OCI-LY7 (cell line): ENCODE measurements at regions not wholly inside any gene's neighbourhood (a gene's known extent, or its start where the extent isn't known, plus 50 kb on each side); places are given as distances from the start of the nearest gene placed in this dataset.

ENCODE experiments used
- BruUV-seq: library from RNA; stranded (reverse); fragments of 400-500 nt; replicated peaks from 2 replicates; lab custom pipeline; 2021; lab: Mats Ljungman, UMichigan
- CTCF ChIA-PET: fragments of 300-600 bp; sonication (Branson Sonifier 250); formaldehyde crosslinking; loops from one replicate; lab custom pipeline; 2022; ENCODE audit warnings: antibody characterized with exemption; ENCODE audit not compliant: unreplicated experiment; lab: Charles Lee
- POLR2A ChIA-PET: fragments of 300-600 bp; sonication (Branson Sonifier 250); formaldehyde crosslinking; loops from one replicate; lab custom pipeline; 2022; ENCODE audit warnings: antibody characterized with exemption; lab: Charles Lee
- DNase-seq: peaks from one replicate; pipeline ENCODE4 v3.0.0-alpha.2; 2015; ENCODE audit warnings: low spot score
- H2AFZ ChIP-seq: fragments of 200-600 bp; sonication (generic), shearing (Covaris generic); 2 replicates; pipeline ENCODE4 v1.6.1; 2014; ENCODE audit warnings: mild to moderate bottlenecking, antibody characterized with exemption, low read length, moderate library complexity
- H3K27ac ChIP-seq: fragments of 200-600 bp; sonication (generic); 2 replicates; pipeline ENCODE4 v1.5.1; 2014; ENCODE audit warnings: mixed run types, low read depth, mild to moderate bottlenecking, moderate library complexity, low read length, inconsistent platforms; ENCODE audit not compliant: poor library complexity, severe bottlenecking
- H3K36me3 ChIP-seq: fragments of 200-600 bp; sonication (generic); 2 replicates; pipeline ENCODE4 v1.6.1; 2014; ENCODE audit warnings: mild to moderate bottlenecking, antibody characterized with exemption, low read length, moderate library complexity, mixed read lengths; ENCODE audit not compliant: insufficient read depth
- H3K4me1 ChIP-seq: fragments of 200-600 bp; sonication (generic); 2 replicates; pipeline ENCODE4 v1.5.1; 2014; ENCODE audit warnings: mild to moderate bottlenecking, low read length; ENCODE audit not compliant: insufficient read depth, poor library complexity, severe bottlenecking
- H3K4me2 ChIP-seq: fragments of 200-600 bp; sonication (generic); 2 replicates; pipeline ENCODE4 v1.6.1; 2014; ENCODE audit warnings: mild to moderate bottlenecking, low read length
- H3K4me3 ChIP-seq: fragments of 200-600 bp; sonication (generic); 2 replicates; pipeline ENCODE4 v1.5.1; 2014; ENCODE audit warnings: mild to moderate bottlenecking, low read depth, low read length; ENCODE audit not compliant: poor library complexity, severe bottlenecking
- H3K79me2 ChIP-seq: fragments of 200-600 bp; sonication (generic); 2 replicates; pipeline ENCODE4 v1.6.1; 2016; ENCODE audit warnings: low read depth, mild to moderate bottlenecking, low read length, moderate library complexity, mixed read lengths; ENCODE audit not compliant: insufficient read depth
- H3K9me2 ChIP-seq: fragments of 200-600 bp; sonication (generic); 2 replicates; pipeline ENCODE4 v1.6.1; 2016; ENCODE audit warnings: mild to moderate bottlenecking, low read length, mixed read lengths; ENCODE audit not compliant: insufficient read depth
- H3K9me3 ChIP-seq: fragments of 200-600 bp; sonication (generic); 2 replicates; pipeline ENCODE4 v1.6.1; 2014; ENCODE audit warnings: mild to moderate bottlenecking, mixed run types, low read length, mixed read lengths
- H4K20me1 ChIP-seq: fragments of 200-600 bp; sonication (generic); 2 replicates; pipeline ENCODE4 v1.6.1; 2014; ENCODE audit warnings: mild to moderate bottlenecking, antibody characterized with exemption, low read length, moderate library complexity, mixed read lengths; ENCODE audit not compliant: insufficient read depth
- EZH2phosphoT487 ChIP-seq: fragments of 200-600 bp; sonication (generic); IDR thresholded peaks from 2 replicates; pipeline ENCODE4 v1.6.1; 2018; ENCODE audit warnings: low read depth, borderline replicate concordance, mild to moderate bottlenecking, mixed run types, antibody characterized with exemption, low read length, moderate library complexity, mixed read lengths
- intact Hi-C: fragments of 100-400 bp; cut with micrococcal nuclease; formaldehyde crosslinking; loops from one replicate; pipeline ENCODE4 v1.10.0; 2022; ENCODE audit not compliant: unreplicated experiment
- TF ChIP-seq, protein P1 (sequence below): fragments of 200-600 bp; sonication (generic); conservative IDR thresholded peaks from 2 replicates; pipeline ENCODE4 v1.5.1; 2014; ENCODE audit warnings: mild to moderate bottlenecking, antibody characterized with exemption, low read length, moderate library complexity, mixed read lengths

DNA sequence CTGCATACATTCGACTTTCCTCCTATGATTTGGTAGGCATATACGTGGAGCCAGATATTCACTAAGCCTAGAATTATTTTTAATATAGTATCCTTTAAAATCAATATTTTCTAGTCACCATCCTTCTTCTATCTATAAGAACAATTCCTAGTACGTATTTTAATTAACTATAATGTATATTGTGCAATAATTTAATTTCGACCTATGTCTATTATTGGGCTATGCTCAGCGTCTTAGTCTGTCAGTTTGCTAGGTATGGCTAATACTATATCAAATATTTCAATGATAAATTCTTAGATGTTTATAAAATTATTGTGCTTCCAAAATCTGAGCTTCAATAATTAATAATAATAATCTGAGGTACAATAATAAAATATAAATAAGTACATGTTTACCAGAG is 705.3 kb downstream of the PRELID2 start:
- H3K79me2 ChIP-seq = no peaks in the 10 kb centered on the region
- H3K27ac ChIP-seq = no peak overlapping the region
- BruUV-seq = no TSS peak
- ChIA-PET POLR2A (no interaction called here), CTCF (no interaction called here)
- intact Hi-C loops = no loop called here
- TF ChIP-seq EZH2phosphoT487 = no peak
- TF ChIP-seq, protein P1, sequence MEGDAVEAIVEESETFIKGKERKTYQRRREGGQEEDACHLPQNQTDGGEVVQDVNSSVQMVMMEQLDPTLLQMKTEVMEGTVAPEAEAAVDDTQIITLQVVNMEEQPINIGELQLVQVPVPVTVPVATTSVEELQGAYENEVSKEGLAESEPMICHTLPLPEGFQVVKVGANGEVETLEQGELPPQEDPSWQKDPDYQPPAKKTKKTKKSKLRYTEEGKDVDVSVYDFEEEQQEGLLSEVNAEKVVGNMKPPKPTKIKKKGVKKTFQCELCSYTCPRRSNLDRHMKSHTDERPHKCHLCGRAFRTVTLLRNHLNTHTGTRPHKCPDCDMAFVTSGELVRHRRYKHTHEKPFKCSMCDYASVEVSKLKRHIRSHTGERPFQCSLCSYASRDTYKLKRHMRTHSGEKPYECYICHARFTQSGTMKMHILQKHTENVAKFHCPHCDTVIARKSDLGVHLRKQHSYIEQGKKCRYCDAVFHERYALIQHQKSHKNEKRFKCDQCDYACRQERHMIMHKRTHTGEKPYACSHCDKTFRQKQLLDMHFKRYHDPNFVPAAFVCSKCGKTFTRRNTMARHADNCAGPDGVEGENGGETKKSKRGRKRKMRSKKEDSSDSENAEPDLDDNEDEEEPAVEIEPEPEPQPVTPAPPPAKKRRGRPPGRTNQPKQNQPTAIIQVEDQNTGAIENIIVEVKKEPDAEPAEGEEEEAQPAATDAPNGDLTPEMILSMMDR = no peak
- H3K4me3 ChIP-seq = no peak overlapping the region
- no peak for DNase-seq
- H3K36me3 ChIP-seq = no peaks in the 10 kb centered on the region
- H3K4me1 ChIP-seq = no peaks in the 10 kb centered on the region
- H3K9me3 ChIP-seq = no peaks in the 10 kb centered on the region
- H3K4me2 ChIP-seq = no peak overlapping the region
- no peaks in the 10 kb centered on the region for H3K9me2 ChIP-seq
- H4K20me1 ChIP-seq = no peaks in the 10 kb centered on the region
- no peak overlapping the region for H2AFZ ChIP-seq

DNA sequence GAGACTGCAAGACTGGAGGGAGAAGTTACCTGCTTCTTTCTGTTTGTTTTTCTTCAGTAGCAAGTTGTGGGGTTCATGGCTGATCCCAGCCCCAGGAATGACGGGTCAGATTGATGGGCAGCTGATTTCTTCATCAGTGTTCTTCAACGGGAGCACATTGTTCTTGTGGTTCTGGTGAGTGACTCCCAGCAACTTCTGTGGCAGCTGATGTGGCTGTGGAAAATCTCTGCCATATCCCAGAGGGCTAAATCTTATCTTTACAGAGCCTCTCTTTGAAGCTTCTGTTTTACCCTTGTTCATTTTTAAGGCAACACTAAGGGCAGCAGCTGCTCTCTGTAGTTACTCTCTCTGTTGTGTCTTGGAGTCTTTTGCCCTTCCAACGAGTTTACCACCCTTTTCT is 710.3 kb downstream of the PRELID2 start:
- no peak for DNase-seq
- no peaks in the 10 kb centered on the region for H3K4me1 ChIP-seq
- no peaks in the 10 kb centered on the region for H3K79me2 ChIP-seq
- H3K9me3 ChIP-seq = no peaks in the 10 kb centered on the region
- ChIA-PET POLR2A (no interaction called here), CTCF (no interaction called here)
- TF ChIP-seq, protein P1 = no peak
- TF ChIP-seq EZH2phosphoT487 = no peak
- H3K4me2 ChIP-seq = no peak overlapping the region
- no peak overlapping the region for H3K4me3 ChIP-seq
- no TSS peak for BruUV-seq
- no peak overlapping the region for H3K27ac ChIP-seq
- H4K20me1 ChIP-seq = no peaks in the 10 kb centered on the region
- H2AFZ ChIP-seq = no peak overlapping the region
- H3K9me2 ChIP-seq = no peaks in the 10 kb centered on the region
- intact Hi-C loops = no loop called here
- no peaks in the 10 kb centered on the region for H3K36me3 ChIP-seq

DNA sequence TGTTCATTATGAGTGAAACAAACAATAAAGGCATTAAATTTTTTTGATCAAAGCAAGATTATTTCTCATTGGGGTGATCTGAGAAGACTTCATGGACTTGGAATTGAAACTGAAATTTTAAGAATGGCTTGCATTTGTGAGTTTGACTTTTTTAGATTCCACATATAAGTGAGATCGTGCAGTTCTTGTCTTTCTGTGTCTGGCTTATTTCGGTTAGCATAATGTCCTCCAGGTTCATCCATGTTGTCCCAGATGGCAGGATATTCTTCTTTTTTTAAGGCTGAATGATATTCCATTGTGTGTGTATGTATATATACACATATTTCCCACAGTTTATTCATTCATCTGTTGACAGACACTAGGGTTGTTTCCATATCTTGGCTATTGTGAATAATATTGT is 716.5 kb downstream of the PRELID2 start:
- TF ChIP-seq, protein P1 = no peak
- no peak for TF ChIP-seq EZH2phosphoT487
- no peaks in the 10 kb centered on the region for H4K20me1 ChIP-seq
- no peak for DNase-seq
- no peaks in the 10 kb centered on the region for H3K79me2 ChIP-seq
- intact Hi-C loops = no loop called here
- no peaks in the 10 kb centered on the region for H3K36me3 ChIP-seq
- CTCF ChIA-PET = no interaction called here
- no peak overlapping the region for H2AFZ ChIP-seq
- H3K4me2 ChIP-seq = no peak overlapping the region
- BruUV-seq = no TSS peak
- POLR2A ChIA-PET = no interaction called here
- no peaks in the 10 kb centered on the region for H3K9me2 ChIP-seq
- no peaks in the 10 kb centered on the region for H3K4me1 ChIP-seq
- H3K9me3 ChIP-seq = no peaks in the 10 kb centered on the region
- H3K27ac ChIP-seq = no peak overlapping the region
- no peak overlapping the region for H3K4me3 ChIP-seq
